GM20431 (cell line): ENCODE measurements at regions not wholly inside any gene's neighbourhood (a gene's known extent, or its start where the extent isn't known, plus 50 kb on each side); places are given as distances from the start of the nearest gene placed in this dataset.

Experiments
- in situ Hi-C: fragments of 300-500 bp; cut with MseI, MboI; formaldehyde crosslinking; loops from one replicate; pipeline ENCODE4 v1.15.0; 2020; ENCODE audit warnings: low sequenced_read_pairs; ENCODE audit not compliant: unreplicated experiment

- in situ Hi-C loops: no loop called here
Measured at GRCh38 chr20:59376109-59376841, 75.9 kb downstream of the EDN3 start.

DNA sequence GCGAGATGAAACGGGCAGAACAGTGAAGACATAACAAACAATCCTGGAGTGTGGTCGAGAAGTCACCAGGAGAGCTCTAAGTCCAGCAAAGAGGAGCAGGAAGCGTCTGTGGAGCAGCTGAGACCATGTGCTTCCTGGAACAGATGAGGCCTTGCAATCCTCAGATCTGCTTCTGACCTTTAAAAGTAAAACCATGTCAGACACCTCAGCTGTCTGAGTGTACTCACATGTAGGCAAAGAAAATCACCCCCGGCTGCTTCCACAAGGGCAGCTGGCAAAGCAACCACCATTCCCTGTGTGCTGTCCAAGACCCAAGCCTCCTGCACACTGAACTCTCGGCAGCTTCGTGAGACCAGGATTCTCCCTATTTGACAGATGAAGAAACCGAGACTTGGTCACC, 76.6 kb downstream of the EDN3 start:
- in situ Hi-C loops: no loop called here

- in situ Hi-C loops: no loop called here
Measured at GRCh38 chr20:59377842-59378241, 77.4 kb downstream of the EDN3 start.

- in situ Hi-C loops: no loop called here
Measured at GRCh38 chr20:59378396-59378795, 78.0 kb downstream of the EDN3 start.

GRCh38 chr20:59378966-59379365, 78.6 kb downstream of the EDN3 start:
- in situ Hi-C loops: no loop called here

GRCh38 chr20:59381689-59382088, 81.3 kb downstream of the EDN3 start:
- in situ Hi-C loops: no loop called here

DNA sequence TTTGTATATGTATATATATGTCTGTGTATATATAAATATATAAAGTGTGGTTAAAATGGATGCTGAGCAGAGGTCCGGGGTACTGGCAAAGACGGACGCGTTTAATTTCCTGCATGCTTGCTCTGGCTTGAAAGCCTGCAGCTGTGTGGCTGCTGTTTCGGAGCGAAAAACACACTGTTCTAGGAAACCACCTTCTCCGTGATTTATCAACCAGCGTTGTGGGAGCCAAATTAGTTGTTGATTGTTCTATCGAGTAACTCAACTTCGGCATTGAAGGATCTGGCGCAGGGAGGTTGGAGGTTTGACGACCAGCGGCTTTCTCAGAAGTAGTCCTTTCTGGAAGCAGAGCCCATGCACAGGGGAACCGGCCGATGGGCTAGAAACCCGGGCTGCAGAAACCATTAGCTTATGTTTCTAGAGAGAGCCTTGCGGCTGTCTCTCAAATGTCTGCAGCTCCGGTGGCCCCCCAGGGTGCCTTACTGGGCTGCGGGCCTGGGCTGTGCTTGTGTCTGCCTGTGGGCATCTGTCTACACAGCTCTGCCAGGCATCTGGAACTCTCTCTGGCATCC, 81.8 kb downstream of the EDN3 start:
- in situ Hi-C loops: no loop called here

DNA sequence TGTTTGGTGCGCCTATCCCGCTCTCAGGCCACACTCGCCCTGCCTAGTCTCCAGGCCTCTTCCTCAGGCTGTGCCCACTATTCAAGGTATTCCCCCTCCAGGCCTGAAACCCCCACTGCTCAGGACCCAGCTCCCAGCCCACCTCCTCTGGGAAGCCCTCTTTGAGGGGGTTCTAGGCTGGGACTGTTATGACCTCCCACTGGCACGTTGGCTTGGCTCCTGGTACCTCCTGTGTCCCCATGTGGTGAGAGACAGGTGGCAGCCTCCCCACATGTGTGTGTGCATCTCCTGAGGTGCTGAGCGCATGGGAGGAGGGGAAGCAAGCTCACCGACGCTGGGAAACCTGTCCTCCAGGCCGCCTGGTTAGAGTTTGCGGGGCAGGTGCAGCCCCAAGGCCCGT, 82.5 kb downstream of the EDN3 start:
- in situ Hi-C loops: no loop called here

DNA sequence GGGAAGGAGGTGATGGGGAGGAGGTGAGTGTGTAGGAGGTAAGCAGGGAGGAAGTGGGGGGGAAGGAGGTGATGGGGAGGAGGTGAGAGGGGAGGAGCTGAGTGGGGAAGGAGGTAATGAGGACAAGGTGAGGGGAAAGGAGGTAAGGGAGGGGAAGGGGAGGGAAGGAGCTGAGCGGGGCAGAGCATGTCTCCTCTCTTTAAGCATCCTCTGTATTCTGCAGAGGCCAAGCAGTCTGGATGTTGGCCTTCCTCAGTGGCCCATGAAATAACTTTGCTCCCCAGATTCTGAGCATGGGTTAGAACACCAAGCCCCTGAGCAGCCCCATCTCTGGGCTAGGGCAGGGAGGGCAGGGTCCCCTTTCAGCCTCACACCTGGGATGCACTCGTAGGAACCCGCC, 84.6 kb downstream of the EDN3 start:
- in situ Hi-C loops: no loop called here

GRCh38 chr20:59385480-59385879, 85.1 kb downstream of the EDN3 start:
- in situ Hi-C loops: no loop called here

DNA sequence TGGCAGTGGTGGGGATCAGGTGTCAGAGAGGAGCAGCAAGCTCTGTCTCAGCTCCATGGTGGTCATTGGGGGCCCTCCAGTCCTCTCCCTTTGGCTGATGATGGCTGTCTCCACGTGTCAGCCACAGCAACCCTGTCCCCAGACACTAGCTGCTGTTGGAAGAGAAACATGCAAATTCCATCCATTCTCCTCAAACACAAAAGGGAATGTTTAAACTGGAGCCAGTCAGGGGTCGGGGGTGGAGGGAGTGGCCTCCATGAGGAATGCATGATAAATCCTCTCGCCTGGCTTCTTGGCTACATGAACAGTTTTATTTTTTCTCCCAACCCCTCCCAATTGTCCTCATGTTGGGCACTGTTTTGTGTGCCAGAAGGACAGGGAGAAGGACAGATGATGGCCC, 86.4 kb downstream of the EDN3 start:
- in situ Hi-C loops: no loop called here

DNA sequence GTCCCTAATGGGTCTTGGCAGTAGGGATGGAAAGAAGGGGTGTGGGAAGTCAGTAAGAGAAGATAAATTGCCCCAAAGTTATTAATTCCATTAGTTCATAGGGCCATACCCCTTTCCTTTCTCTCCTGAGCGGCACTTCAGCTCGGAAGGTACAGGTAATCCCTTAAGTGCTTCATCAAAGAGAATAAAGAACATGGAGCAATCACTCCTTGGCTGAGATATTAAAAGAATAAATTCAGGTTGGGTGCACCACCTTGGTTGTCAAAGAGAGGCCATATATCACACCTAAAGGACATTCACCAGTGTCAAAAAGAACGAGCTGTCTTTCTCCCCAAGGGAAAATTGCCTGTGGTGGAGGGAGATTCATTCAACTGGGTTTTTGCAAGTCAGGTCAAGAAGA, 87.5 kb downstream of the EDN3 start:
- in situ Hi-C loops: no loop called here

GRCh38 chr20:59388402-59388801, 88.0 kb downstream of the EDN3 start:
- in situ Hi-C loops: no loop called here

GRCh38 chr20:59390437-59390836, 90.0 kb downstream of the EDN3 start:
- in situ Hi-C loops: no loop called here

GRCh38 chr20:59391975-59392374, 91.6 kb downstream of the EDN3 start:
- in situ Hi-C loops: no loop called here

GRCh38 chr20:59392736-59393135, 92.3 kb downstream of the EDN3 start:
- in situ Hi-C loops: no loop called here

DNA sequence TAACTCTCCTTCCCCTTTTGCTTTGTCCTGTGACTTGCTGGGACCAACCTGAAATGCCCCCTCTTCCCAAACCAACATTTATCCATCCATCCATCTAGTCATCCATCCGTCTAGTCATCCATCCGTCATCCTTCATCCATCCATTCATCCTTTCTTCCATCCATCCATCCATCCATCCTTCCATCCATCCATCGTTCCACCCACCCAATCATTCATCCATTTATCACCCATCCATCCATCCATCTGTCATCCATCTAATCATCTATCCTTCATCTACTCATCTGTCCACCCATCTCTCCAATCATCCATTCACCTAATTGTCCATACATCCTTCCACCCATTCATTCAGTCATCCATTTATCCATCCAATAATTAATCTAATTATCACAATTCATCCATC, 92.7 kb downstream of the EDN3 start:
- in situ Hi-C loops: no loop called here

- in situ Hi-C loops: no loop called here
Measured at GRCh38 chr20:59395729-59396128, 95.3 kb downstream of the EDN3 start.

DNA sequence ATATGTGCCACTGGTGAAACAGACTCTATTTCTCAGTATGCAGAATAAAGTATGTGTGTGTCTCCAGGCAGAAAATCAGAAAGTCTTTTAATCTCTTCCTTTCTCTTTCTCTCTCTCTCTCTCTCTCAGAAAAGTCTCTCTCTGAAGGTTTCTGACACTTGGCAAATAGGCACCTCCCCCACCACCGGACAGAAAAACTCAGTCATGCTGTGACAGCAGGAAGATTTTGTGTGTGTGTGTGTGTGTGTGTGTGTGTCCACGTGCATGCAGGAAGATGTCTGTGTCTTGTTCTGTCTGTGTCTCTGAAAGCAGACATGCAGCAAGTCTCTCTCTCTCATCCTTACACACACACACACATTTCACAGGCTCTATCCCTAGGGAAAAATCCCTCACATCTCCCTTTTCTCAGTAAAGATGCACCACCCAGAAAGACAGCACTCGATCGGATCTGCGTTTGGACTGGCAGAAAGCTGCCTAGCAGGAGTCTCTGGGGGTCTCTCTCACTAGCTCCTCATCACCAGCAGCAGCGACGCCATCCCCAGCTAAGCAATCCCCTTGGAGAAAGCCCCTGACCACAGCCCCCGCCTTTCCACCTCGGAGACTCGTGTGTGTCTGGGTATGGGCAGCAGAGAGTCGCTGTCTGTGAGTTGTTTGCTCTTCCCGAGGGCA, 98.3 kb downstream of the EDN3 start:
- in situ Hi-C loops: no loop called here

DNA sequence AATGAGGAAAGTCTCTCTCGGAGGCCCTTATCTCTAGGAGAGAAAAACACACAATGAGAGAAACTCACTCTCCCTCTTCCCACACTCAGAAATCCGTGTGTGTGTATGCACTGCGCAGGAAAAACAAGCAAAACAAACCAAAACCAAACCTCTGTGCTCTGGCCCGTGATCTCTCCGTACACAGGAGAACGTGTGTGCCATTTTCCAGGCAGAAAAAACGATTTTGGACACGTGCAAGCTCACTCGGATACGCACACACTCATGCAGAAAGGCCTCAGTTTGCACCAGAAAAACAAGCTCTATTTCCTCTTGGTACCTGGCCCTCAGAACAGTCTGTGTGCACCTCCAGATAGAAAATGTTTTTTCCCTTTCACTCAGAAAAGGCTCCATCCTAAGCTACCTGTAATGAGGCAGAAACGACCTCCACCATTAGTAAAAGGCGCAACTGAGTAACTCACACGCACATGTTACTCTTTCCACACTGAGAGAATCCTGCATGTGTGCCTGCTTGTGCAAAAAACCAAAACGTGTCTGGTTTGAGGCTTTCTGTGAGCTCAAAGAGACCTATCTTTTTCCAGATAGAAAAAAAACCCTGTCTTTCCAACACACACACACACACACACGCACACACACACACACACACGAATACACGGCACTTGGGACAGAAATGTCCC, 99.2 kb downstream of the EDN3 start:
- in situ Hi-C loops: no loop called here

GRCh38 chr20:59400708-59401107, 100.3 kb downstream of the EDN3 start:
- in situ Hi-C loops: no loop called here
